Retinal pigment epithelial cell (primary cell): ENCODE measurements at regions not wholly inside any gene's neighbourhood (a gene's known extent, or its start where the extent isn't known, plus 50 kb on each side); places are given as distances from the start of the nearest gene placed in this dataset.

ENCODE experiments used
- DNase-seq: peaks from one replicate; pipeline ENCODE4 v3.0.0-alpha.2; 2010; ENCODE audit warnings: low read depth
- H3K4me3 ChIP-seq: 2 replicates; pipeline ENCODE4 v1.5.1; 2011; ENCODE audit warnings: mild to moderate bottlenecking, low read length, control low read depth, moderate library complexity
- CTCF ChIP-seq: conservative IDR thresholded peaks from 2 replicates; pipeline ENCODE4 v1.5.1; 2011; ENCODE audit warnings: low read depth, low read length, control low read depth, inconsistent platforms

DNA sequence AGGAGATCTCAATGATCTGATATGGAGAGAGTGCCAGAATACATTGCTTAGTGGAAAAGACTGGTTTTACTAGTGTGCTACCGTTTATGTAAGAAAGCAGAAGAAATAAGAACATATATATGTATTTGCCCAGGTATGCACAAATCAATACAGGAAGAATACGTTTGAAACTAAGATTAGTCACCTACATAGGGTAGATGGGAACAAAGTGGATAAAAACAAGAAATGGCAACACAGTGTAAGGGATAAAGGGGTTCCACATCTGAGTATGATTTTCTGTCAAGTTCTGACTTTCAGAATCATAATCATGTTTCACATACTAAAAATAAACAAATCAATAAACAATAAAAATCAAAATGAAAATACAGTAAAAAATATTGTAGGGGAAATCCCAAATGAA lies 148.6 kb upstream of the NAMPT start:
- H3K4me3 ChIP-seq: no peak overlapping the region
- DNase-seq: no peak
- TF ChIP-seq CTCF: no peak

DNA sequence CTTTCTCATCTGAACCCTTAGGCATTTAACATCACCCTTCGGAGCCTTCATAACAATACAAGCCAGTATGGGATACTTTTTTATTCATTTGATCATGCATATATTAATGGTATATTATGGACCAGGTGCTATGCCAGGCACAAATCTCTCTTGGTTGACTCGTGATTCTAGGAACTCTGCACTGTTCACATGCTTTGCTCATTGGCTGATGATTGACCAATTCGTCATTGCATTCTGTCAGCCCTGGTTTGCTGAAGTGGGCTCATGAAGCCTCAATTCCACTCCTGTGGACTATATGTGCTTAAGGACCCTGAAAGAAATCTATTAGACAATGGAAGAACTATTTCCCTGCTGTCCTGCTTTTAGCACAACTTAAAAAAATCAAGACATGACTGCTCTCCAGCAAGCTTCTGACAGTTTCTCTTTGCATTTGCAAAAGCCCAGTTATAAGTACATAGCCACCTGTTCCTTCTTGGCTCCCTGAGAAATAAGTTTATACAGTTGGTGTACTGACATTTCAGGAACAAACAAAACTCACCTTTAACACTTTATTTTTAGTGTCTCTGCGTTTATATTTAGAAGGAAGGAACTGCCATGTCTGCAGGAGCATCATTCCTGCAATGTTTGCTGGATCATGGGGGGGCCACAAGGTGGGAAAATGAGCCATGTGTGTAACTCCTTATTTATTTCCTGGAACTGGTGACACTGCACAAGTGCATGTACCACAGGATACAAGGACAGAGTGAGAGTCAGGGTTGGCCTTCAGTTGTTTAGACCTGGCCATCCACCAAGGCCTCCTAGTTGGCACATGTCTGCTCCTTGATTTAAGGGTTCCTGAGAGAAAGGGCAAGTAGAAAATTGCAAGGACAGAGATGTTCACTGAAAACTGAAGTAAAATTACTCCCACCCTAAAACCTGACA lies 146.0 kb upstream of the NAMPT start:
- no peak for TF ChIP-seq CTCF
- no peak overlapping the region for H3K4me3 ChIP-seq
- no peak for DNase-seq

- no peak overlapping the region for H3K4me3 ChIP-seq
- no peak for DNase-seq
- TF ChIP-seq CTCF: no peak
Measured at GRCh38 chr7:106430103-106430502, 145.3 kb upstream of the NAMPT start.

DNA sequence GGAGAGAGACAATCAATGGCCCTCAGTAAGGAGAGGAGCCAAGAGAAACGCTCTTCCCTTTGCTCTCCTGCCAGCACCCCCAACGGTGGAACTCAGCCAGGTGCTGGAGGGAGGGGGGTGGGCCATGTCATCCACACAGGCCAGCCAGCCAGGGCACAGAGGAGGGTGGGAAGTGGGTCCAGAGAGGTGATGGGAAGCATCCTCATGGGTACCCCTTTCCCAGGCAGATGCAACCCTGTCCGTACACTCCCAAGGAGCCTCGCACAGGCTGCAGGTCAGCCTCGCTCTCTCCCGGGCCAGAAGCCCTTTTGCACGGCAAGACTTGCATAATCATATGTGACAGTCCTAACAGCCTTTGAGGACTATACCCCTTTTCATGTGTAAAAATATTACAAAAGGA lies 142.0 kb upstream of the NAMPT start:
- no peak overlapping the region for H3K4me3 ChIP-seq
- TF ChIP-seq CTCF: no peak
- DNase-seq: no peak

- no peak overlapping the region for H3K4me3 ChIP-seq
- DNase-seq: peak; percentile 68
- TF ChIP-seq CTCF: no peak
Measured at GRCh38 chr7:106425017-106425719, 140.4 kb upstream of the NAMPT start.

DNA sequence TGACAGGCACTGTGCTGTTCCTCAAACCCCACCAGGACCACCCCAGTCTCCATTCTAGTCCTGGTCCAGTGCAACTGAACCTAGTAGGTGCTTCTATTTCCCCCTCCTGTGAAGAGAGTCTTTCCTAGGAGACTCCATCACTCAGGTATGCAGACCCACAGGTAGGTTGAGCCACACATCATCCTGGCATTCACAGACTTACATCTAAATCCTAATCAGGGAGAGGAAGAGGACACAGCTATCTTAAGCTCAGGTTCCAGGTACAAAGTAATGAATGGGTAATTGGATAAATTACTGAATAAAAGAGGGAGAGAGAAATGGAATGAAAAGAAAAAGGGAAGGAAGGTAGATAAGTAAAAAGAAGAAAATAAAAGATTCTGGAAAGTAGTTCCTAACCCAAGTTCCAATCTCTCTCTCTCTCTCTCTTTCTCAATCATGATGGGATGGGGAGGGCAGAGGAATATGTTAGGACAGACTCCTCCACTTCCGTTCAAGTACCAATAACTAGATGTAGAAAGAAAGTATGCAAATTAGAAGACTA lies 139.8 kb upstream of the NAMPT start:
- no peak overlapping the region for H3K4me3 ChIP-seq

More for the DNA sequence above, 139.8 kb upstream of the NAMPT start:
- no peak for TF ChIP-seq CTCF
- no peak for DNase-seq
